Stimulated activated CD8-positive, alpha-beta memory T cell treated with anti-CD3 and anti-CD28 coated beads, Interleukin-15, amount 100 ng/mL, for 24 hours (primary cell): ENCODE measurements at regions not wholly inside any gene's neighbourhood (a gene's known extent, or its start where the extent isn't known, plus 50 kb on each side); places are given as distances from the start of the nearest gene placed in this dataset.
"Not testable (repeated sequence)": the region's sequence is repeated elsewhere in the genome, so short reads cannot be mapped to it uniquely, and the experiment has no call there.

ENCODE experiments used
- DNase-seq: peaks from one replicate; pipeline ENCODE4 v3.0.0-alpha.2; 2020; ENCODE audit warnings: low read depth

DNA sequence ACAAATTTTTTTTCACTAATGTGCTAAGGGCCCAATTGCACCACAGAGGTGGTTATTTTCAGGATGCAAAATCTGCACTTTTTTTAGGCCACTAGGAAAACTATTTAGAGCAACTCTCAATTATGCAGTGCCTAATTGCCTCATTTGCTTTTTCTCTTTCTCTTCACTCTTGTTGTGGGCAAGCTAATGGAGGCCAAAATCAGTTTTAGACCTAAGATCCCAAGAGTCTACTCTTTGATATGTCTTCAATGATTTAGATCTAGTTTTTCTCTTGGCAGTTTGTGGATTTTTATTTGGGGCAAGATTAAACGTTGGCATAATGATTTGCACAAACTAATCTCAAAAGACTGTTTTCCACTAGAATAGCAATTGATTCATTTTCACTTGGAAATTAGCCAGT is 1996.9 kb downstream of the LRRC4C start:
- no peak for DNase-seq

DNA sequence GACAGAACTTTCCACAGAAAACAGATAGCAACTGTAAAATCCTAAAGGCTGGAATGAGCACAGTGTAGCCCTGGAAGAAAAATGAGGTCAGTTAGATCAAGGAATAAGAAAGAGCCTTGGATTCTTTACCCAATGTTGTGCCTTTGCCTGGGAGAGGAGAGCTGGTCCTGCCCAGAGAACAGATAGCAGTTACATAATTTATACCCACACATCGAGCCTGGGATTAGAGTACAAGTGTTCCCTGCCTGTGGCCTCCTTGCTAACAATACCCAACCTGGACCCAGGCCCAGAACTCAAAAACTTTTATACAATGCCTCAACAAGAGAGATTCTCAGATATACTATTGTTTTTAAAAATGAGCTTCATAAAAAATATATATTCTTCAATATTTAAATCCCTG is 1998.4 kb downstream of the LRRC4C start:
- DNase-seq, result no peak

DNA sequence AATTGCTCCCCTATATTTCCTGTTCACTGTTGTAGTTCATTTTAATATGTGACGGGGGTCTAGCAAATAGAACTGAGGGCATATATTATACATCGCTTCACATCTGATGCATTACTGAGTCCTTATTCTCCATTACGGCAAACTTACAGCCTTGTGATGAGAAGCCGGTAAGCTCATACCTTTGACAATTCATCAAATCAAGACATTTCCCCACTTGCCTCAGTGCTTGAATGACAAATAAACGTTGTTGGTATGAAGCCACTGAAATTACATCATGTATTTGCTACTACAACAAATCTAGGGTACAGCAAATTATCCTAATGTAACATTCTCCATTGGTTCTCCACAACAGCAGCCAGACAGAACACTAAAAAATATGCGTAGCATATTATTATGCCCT is 1999.8 kb downstream of the LRRC4C start:
- DNase-seq, result no peak

DNA sequence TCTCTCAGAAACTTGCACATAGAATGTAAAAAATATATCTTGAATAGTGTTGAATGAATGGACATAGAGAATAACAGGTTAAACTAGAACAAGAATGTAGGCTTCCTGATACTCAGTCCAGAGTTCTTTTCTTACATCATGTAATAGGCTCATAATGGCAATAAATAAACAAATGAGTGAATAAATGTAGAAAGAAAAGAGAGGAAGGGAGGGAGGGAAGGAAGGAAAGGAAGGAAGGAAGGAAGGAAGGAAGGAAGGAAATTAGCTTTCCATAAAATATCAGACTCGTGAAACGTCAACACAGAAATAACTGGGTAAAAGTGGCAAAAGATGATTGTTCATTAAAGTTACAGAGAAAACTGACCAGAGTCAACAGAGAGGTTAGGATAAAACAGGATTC is 2001.0 kb downstream of the LRRC4C start:
- DNase-seq, result no peak

DNA sequence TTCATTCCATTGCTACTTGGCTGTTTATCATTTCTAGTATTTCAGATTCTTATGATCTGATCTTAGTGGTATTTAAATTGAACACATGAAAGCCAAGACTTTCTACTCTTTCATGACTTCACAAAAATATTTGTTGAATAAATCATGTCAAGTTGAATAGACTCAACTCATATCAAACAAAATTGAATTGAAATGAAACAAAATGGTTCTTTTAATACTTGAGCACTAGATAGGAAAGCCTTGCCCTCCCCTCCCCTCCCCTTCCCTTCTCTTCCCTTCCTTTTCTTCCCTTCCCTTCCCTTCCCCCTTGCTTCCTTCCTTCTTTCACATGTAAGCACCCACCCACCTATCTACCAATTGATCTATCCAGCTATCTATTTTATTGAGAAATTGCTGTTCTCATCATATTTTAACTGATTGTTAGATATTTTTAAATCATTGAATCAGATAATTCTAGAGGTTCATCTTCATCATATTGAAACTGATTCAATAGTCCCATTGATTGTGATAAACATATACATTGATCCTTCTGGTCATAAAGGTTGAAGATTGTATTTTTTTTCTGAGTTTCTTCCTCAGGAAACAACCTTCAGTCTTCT is 2015.9 kb downstream of the LRRC4C start:
- no peak for DNase-seq

DNA sequence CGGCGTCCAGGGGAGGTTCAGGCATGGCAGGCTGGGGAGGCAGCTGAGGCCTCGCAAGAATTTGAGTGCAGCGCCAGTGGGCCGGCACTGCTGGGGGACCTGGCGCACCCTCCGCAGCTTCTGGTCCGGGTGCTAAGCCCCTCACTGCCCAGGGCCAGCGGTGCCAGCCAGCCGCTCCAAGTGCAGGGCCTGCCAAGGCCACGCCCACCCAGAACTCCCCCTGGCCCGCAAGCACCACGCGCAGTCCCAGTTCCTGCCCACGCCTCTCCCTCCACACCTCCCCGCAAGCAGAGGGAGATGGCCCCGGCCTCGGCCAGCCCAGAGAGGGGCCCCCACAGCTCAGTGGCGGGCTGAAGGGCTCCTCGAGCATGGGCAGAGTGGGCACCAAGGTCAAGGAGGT is 2017.3 kb downstream of the LRRC4C start:
- DNase-seq, result no peak

DNA sequence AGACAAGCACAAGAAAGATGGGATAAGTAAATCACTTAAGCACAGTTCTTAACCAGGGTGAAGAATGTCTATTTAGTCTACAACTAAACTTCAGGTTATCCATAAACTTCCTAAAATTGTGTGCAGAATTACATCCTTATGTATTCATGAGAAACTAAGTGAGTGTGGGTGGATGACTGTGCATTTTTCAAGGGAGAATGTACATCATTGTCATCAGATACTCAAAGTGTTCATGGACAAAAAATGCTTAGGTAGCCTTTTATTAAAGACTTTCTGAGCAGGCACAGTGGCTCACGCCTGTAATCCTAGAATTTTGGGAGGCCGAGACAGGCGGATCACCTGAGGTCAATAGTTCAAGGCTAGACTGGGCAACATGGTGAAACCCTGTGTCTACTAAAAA is 2023.8 kb downstream of the LRRC4C start:
- no peak for DNase-seq

DNA sequence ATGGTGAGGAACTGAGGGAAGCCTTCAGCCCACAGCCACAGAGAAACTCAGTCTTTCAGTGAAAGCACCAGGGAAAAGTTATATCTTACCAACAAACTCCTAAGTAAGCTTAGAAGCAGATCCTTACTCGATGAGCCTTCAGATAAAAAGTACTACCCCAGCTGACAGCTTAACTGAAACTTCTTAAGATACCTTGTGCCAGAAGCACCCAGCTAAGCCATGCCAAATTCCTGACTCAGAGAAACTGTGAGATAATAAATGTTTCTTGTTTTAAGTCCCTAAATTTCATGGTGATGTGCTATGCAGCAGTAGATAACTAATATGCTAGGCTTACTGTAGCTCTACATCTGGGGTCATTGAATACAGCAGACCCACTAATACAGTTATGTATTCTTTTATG is 2025.0 kb downstream of the LRRC4C start:
- DNase-seq, result no peak

DNA sequence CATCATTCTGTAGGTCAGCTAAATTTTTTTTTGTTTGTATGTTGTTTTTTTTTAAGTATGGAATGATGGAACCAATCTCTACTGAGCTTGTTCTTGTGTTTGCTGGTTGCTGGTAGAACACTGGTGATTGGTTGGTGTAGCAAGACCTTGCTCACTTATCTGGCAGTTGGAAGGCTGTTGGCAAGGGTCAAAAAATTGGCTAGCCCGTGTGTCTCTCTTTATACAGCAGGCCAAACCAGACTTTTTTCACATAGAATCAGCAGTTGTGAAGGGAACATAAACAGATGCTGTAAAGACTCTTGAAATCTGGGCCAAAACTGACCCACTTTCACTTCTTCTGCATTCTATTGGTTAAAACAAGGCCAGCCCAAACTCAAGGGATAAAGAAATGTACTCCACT is 2026.5 kb downstream of the LRRC4C start:
- no peak for DNase-seq

DNA sequence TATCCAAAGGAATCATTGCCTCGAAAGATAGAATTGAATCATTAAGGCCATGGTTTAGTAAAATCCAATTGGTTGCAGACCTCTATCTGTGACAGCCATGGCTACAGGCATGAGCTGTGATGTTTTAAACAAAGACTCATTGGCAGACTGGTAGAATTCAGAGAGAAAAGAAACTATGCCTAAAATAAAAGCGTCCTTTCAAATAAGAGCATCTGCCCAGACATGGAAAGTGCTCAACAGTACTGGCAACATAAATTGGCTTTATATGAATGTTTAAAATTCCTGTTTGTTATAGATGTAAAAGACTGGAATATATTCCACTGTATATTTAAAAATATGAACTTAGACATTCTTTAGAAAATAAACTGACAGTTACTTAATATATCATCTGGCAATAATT is 2034.2 kb downstream of the LRRC4C start:
- no peak for DNase-seq

DNA sequence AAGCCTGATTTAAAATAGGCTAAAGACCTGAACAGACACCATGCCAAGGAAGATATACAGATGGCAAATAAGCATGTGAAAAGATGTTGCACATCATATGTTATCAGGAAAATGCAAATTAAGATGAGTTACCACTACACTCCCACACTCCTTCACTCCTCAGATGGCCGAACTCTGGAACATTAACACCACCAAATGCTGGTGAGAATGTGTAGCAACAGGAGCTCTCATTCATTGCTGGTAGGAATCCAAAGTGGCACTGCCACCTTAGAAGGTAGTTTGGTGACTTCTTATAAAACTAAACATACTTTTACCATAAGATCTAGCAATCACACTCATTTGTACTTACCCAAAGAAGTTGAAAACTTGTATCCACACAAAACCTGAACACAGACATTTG is 2047.3 kb downstream of the LRRC4C start:
- no peak for DNase-seq

DNA sequence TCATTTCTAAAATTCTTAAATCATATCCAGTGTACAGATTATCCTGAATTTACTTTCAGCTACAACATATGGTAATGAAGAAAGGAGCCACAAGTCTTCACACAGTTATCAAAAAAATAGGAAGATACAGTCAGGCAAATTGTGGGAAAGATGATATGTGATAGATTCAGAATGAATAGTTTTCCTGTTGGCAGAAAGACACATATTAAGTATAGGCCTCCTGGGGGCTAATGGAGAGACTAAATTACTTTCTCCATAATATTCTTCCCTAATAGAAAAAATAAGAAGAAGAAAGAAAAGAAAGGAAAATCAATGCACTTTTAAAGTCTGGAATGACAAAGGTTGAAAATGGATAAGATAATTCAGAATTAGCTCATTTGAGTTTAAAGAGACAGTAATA is 2073.5 kb downstream of the LRRC4C start:
- no peak for DNase-seq

DNA sequence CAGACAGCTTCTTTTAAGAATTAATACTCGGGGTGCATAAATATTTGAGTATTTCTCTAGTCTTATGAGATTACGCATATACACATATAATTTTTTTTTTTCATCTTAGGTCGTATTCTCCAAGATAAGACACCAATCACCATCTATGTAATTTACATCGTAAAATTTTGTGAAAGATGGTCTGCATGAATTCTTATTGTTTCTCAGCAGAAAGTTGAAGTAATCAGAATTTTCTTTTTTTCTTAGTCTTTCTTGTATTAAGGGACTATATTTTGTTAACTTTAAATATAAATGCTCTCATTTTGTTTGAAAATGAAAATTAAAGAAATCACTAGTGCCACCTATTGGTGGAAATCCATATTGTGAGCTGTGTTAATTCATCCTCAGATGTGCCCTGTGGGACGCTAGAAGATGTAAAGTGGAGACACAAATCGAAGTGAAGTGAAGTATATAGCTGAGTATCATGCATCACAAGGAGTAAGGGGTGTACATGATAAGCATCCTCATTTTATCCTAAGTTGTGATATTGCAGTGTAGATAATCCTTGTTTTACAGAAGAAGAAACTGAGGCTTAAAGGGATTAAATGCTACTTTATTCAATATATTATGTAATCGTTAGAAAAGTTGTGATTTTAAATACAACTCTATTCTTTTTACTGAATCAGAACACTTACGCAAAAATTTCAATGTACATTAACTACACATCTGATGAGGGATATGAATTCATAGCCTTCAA is 2084.3 kb downstream of the LRRC4C start:
- DNase-seq, result no peak

DNA sequence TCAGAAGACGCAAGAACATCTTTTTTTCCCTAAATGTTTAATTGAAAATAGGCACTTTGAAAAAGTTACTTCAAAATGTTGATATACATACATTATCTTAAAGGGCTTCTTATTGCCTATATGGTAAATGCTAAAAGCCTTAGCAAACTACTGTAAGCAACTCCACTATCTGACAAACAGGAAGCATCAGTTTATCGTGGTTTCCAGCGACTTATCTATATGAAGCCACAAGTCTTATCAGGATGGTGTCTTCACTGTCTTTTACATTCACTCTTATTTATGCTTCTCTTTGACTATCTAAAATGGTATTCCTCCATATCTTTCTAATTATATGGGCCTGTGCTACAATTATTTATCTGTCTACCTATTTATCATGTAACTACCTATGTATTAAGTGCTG is 2091.9 kb downstream of the LRRC4C start:
- DNase-seq, result no peak

DNA sequence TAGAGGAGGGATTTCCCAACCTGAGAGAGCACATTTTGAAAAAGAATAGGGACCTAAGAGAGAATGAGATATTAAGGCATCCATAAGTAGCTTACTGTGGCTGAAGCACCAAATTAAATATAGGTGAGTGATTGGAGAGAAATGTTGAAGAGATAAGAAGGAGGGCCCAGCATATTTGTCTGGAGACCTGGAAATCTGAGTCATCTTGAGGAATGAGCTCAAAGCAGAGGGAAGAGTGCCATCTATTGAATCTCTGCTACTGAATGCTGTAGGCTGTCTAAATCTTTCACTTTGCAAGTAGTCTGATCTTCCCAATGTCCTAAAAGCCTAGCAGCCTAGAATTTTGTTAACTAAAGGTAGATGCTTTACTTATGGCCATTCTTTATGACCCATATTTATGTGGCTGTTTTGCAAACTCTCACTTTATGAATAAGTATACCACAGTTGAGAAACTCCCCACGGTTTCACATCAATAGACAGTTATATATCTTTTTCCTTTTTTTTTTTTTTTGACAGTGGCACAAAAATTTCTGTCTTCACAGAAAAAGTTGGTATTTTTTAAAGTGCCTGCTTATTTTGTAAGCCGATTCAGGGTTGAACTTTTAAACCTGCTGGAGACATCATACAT is 2093.5 kb downstream of the LRRC4C start:
- DNase-seq, result no peak

DNA sequence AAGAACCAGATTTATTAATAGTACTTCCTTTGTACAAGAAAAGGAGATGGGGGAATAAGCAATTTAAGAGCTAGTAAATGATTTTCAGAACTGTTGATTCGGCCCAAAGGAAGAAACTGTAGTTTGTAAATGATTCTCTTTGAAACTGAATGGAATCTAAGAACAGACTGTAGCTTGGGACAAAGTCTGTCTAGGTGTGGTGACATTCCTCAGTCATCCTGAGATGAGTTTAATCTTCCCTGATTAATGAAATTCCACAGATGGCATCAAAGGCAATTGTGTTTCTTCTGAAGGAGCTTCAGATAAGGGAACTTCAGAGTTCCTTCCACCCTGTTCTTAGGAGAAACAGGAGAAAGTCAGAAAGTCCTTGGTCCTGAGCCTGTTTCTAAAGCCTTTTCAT is 2095.9 kb downstream of the LRRC4C start:
- DNase-seq, result no peak

DNA sequence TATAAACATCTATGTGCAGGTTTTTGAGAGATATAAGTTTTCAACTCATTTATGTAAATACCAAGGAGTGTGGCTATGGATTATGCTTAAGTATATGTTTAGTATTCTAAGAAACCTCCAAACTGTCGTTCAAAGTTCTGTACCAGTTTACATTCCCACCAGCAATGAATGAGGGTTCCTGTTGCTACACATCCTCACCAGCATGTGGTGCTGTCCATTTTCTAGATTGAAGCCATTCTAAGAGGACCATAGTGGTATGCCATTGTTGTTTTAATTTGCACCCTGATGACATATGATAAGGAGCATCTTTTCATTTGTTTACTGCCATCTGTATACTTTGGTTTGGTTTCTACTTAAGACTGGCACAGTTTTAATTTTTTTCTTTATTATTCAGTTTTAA is 2097.9 kb downstream of the LRRC4C start:
- DNase-seq, result no peak

DNA sequence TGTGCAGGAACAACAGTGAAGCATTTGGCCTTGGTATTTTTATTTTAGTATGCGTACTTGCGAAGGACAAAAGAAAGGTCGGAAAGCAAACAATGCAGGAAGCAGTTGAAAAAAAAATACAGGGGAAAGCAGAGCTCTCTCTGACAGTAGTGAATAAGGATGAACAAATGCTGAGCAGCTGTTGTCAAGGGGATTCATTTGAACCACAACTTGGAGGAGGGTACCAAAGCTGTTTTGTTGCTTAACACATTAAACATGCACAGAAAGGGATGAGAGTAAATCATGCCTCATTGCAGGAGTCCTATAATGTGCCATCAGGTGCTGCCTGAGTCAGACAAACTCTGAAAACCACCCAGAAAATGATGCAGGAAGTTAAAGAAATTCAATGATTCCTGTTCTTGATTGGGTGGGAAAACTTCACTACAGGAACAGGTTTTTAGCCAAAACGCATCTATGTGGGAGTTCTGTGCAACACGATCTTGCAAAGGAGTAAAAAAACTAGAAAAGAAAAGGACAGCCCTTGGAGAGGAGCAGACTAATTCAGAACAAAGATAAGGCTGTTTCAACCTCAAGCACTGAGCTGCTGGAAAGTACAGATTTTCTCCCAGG is 2113.5 kb downstream of the LRRC4C start:
- DNase-seq, result no peak

DNA sequence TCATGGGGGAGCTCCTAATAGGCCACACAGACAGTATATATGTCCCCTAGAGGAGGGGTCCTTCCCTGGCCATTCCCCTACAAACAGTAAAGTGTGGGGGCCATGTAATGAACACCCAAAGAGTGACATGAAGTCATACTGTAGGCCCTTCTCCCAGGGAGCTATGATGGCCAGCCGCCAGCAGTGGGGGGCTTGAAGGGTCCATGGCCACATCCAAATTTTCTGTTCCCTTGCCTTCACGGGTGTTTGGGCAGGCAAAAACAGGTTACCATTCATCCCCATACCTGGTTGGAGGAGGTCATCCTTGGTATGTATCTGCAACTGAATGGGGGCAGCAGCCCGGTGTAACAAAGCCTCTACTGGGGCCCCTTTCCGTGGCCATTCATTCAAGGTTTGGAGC is 2118.0 kb downstream of the LRRC4C start:
- no peak for DNase-seq

DNA sequence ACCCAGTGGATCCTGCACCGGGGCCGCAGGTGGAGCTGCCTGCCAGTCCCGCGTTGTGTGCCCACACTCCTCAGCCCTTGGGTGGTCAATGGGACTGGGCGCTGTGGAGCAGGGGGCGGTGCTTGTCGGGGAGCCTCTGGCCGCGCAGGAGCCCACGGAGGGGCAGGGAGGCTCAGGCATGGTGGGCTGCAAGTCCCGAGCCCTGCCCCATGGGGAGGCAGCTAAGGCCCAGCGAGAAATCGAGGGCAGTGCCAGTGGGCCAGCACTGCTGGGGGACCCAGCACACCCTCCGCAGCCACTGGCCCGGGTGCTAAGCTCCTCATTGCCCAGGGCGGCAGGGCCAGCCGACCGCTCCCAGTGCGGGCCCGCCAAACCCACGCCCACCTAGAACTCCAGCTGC is 2126.4 kb downstream of the LRRC4C start:
- DNase-seq, result not testable (repeated sequence)

DNA sequence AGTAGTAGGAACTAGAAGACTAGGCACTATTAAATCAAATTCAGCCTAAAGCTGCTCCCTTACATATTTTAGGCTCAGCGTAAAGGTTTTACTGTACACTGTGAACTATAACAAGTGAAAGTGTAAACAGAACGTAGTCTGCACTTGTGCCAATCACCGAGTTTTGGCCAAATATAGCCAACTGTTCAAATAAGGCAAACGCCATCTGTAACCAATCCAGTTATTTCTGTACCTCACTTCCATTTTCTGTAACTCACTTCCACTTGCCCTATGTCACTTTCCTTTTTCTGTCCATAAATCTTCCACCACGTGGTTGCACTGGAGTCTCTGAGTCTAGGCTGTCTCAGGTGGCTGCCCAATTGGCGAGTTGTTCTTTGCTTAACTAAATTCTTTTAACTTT is 2132.2 kb downstream of the LRRC4C start:
- DNase-seq, result no peak

DNA sequence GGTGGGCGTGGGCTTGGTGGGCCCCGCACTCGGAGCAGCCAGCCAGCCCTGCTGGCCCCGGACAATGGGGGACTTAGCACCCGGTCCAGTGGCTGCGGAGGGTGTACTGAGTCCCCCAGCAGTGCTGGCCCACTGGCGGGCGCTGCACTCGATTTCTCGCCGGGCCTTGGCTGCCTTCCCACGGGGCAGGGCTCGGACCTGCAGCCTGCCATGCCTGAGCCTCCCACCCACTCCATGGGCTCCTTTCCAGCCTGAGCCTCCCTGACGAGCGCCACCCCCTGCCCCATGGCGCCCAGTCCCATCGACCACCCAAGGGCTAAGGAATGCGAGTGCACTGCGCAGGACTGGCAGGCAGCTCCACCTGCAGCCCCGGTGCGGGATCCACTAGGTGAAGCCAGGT is 2147.6 kb downstream of the LRRC4C start:
- not testable (repeated sequence) for DNase-seq

DNA sequence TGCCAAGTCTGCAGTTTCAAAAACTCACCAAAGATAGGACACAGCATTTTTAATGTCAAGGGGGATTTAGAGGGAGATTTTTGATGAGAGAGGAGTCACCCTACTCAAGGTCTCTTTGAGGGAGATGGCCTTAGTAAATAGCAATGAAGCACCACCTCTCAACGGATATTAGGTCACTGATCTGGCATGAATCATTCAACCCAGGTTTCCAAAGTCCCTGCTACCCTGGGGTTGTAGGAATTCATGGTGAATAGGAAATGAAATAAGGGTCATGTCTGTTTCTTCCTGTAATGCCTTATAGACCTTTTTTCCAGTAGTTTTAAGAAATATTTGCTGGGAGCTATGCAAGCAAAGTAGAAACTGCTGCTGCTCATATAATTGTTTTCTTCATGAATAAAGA is 2154.9 kb downstream of the LRRC4C start:
- no peak for DNase-seq
